Neuron (in vitro differentiated cells): ENCODE measurements at regions not wholly inside any gene's neighbourhood (a gene's known extent, or its start where the extent isn't known, plus 50 kb on each side); places are given as distances from the start of the nearest gene placed in this dataset.
"Not testable (repeated sequence)": the region's sequence is repeated elsewhere in the genome, so short reads cannot be mapped to it uniquely, and the experiment has no call there.

Experiments
- H2AFZ ChIP-seq: one replicate; pipeline ENCODE4 v1.6.1; 2013; ENCODE audit warnings: low read depth, mild to moderate bottlenecking, inconsistent platforms, low read length, moderate library complexity
- H3K27me3 ChIP-seq: one replicate; pipeline ENCODE4 v1.6.1; 2013; ENCODE audit warnings: low read length; ENCODE audit not compliant: insufficient read depth
- H3K36me3 ChIP-seq: one replicate; pipeline ENCODE4 v1.6.1; 2013; ENCODE audit warnings: low read length; ENCODE audit not compliant: insufficient read depth
- H3K4me1 ChIP-seq: one replicate; pipeline ENCODE4 v1.6.1; 2013; ENCODE audit warnings: low read length; ENCODE audit not compliant: insufficient read depth
- H3K4me3 ChIP-seq: 2 replicates; pipeline ENCODE4 v1.5.1; 2013; ENCODE audit warnings: mild to moderate bottlenecking, low read length, moderate library complexity
- H3K9me3 ChIP-seq: one replicate; pipeline ENCODE4 v1.6.1; 2013; ENCODE audit warnings: low read length

- Histone ChIP-seq H3K36me3 (no peaks in the 10 kb centered on the region), H3K4me1 (no peaks in the 10 kb centered on the region), H3K4me3 (no peak overlapping the region), H3K9me3 (peaks cover 2% of the 10 kb centered on the region), H3K27me3 (no peaks in the 10 kb centered on the region), H2AFZ (no peak overlapping the region)
Measured at GRCh38 chr6:22214314-22214713, 82.5 kb downstream of the PRL start.

- not testable (repeated sequence) for H3K4me3 ChIP-seq, H3K9me3 ChIP-seq, H3K27me3 ChIP-seq, H3K4me1 ChIP-seq, H2AFZ ChIP-seq, H3K36me3 ChIP-seq
Measured at GRCh38 chr6:22215474-22215873, 81.4 kb downstream of the PRL start.

- H3K4me1 ChIP-seq: no peaks in the 10 kb centered on the region
- no peaks in the 10 kb centered on the region for H3K27me3 ChIP-seq
- no peak overlapping the region for H2AFZ ChIP-seq
- H3K36me3 ChIP-seq: no peaks in the 10 kb centered on the region
- peaks cover 4% of the 10 kb centered on the region for H3K9me3 ChIP-seq
- no peak overlapping the region for H3K4me3 ChIP-seq
Measured at GRCh38 chr6:22218410-22218809, 78.4 kb downstream of the PRL start.

- H3K4me3 ChIP-seq: no peak overlapping the region
- H3K4me1 ChIP-seq: no peaks in the 10 kb centered on the region
- H3K27me3 ChIP-seq: no peaks in the 10 kb centered on the region
- H3K9me3 ChIP-seq: peaks cover 6% of the 10 kb centered on the region
- H2AFZ ChIP-seq: no peak overlapping the region
- H3K36me3 ChIP-seq: no peaks in the 10 kb centered on the region
Measured at GRCh38 chr6:22219925-22220324, 76.9 kb downstream of the PRL start.

- Histone ChIP-seq H3K4me1 (no peaks in the 10 kb centered on the region), H2AFZ (no peak overlapping the region), H3K36me3 (no peaks in the 10 kb centered on the region), H3K4me3 (no peak overlapping the region), H3K27me3 (no peaks in the 10 kb centered on the region), H3K9me3 (peaks cover 6% of the 10 kb centered on the region)
Measured at GRCh38 chr6:22221211-22221610, 75.6 kb downstream of the PRL start.

- Histone ChIP-seq H3K4me1 (no peaks in the 10 kb centered on the region), H3K27me3 (no peaks in the 10 kb centered on the region), H2AFZ (no peak overlapping the region), H3K9me3 (peaks cover 6% of the 10 kb centered on the region), H3K4me3 (no peak overlapping the region), H3K36me3 (no peaks in the 10 kb centered on the region)
Measured at GRCh38 chr6:22221630-22222029, 75.2 kb downstream of the PRL start.

- Histone ChIP-seq H3K4me3 (no peak overlapping the region), H3K36me3 (no peaks in the 10 kb centered on the region), H2AFZ (no peak overlapping the region), H3K9me3 (peaks cover 6% of the 10 kb centered on the region), H3K4me1 (no peaks in the 10 kb centered on the region), H3K27me3 (no peaks in the 10 kb centered on the region)
Measured at GRCh38 chr6:22222469-22222868, 74.4 kb downstream of the PRL start.

- Histone ChIP-seq H3K9me3 (peaks cover 3% of the 10 kb centered on the region), H3K4me1 (no peaks in the 10 kb centered on the region), H3K36me3 (no peaks in the 10 kb centered on the region), H3K4me3 (no peak overlapping the region), H3K27me3 (no peaks in the 10 kb centered on the region), H2AFZ (no peak overlapping the region)
Measured at GRCh38 chr6:22227824-22228610, 68.8 kb downstream of the PRL start.

GRCh38 chr6:22231050-22231449 is 65.8 kb downstream of the PRL start:
- Histone ChIP-seq H3K4me3 (no peak overlapping the region), H3K4me1 (no peaks in the 10 kb centered on the region), H3K36me3 (no peaks in the 10 kb centered on the region), H3K27me3 (no peaks in the 10 kb centered on the region), H2AFZ (no peak overlapping the region), H3K9me3 (no peaks in the 10 kb centered on the region)

- H2AFZ ChIP-seq: no peak overlapping the region
- peaks cover 2% of the 10 kb centered on the region for H3K9me3 ChIP-seq
- no peaks in the 10 kb centered on the region for H3K27me3 ChIP-seq
- H3K4me1 ChIP-seq: no peaks in the 10 kb centered on the region
- H3K4me3 ChIP-seq: no peak overlapping the region
- no peaks in the 10 kb centered on the region for H3K36me3 ChIP-seq
Measured at GRCh38 chr6:22231616-22232015, 65.2 kb downstream of the PRL start.

- no peaks in the 10 kb centered on the region for H3K36me3 ChIP-seq
- H3K9me3 ChIP-seq: peaks cover 4% of the 10 kb centered on the region
- no peaks in the 10 kb centered on the region for H3K27me3 ChIP-seq
- H3K4me3 ChIP-seq: no peak overlapping the region
- H2AFZ ChIP-seq: no peak overlapping the region
- H3K4me1 ChIP-seq: no peaks in the 10 kb centered on the region
Measured at GRCh38 chr6:22236626-22237414, 60.0 kb downstream of the PRL start.
